GM23338 (cell line): ENCODE measurements at regions not wholly inside any gene's neighbourhood (a gene's known extent, or its start where the extent isn't known, plus 50 kb on each side); places are given as distances from the start of the nearest gene placed in this dataset.

Source experiments
- ATAC-seq: fragments of 200-7000 bp; cut with Tn5 transposase; 3 replicates; pipeline ENCODE4 v1.9.1; 2020
- DNase-seq: peaks from one replicate; pipeline ENCODE4 v3.0.0-alpha.2; 2015; ENCODE audit warnings: low spot score
- H2AFZ ChIP-seq: fragments of 200-600 bp; sonication (generic); 2 replicates; pipeline ENCODE4 v1.8.0; 2016; ENCODE audit warnings: antibody characterized with exemption, mild to moderate bottlenecking, moderate library complexity
- H3F3A ChIP-seq: fragments of 200-600 bp; sonication (generic); replicated peaks from 2 replicates; pipeline ENCODE4 v1.8.0; 2017; ENCODE audit warnings: antibody characterized with exemption, mixed run types, low read depth
- H3K27ac ChIP-seq: fragments of 200-600 bp; sonication (generic); 2 replicates; pipeline ENCODE4 v1.6.1; 2016; ENCODE audit warnings: low read depth
- H3K27me3 ChIP-seq: fragments of 200-600 bp; sonication (generic); 2 replicates; pipeline ENCODE4 v1.8.0; 2016; ENCODE audit warnings: mild to moderate bottlenecking, mixed run types, moderate library complexity; ENCODE audit not compliant: insufficient read depth
- H3K36me3 ChIP-seq: fragments of 200-600 bp; sonication (generic); 2 replicates; pipeline ENCODE4 v1.8.0; 2016; ENCODE audit warnings: mild to moderate bottlenecking; ENCODE audit not compliant: insufficient read depth
- H3K4me1 ChIP-seq: fragments of 200-600 bp; sonication (generic); 2 replicates; pipeline ENCODE4 v1.8.0; 2016; ENCODE audit warnings: mild to moderate bottlenecking, moderate library complexity; ENCODE audit not compliant: insufficient read depth
- H3K4me2 ChIP-seq: fragments of 200-600 bp; sonication (generic); 2 replicates; pipeline ENCODE4 v1.7.1; 2017; ENCODE audit warnings: mixed run types
- H3K4me3 ChIP-seq: fragments of 200-600 bp; sonication (generic); 2 replicates; pipeline ENCODE4 v1.6.1; 2016; ENCODE audit warnings: mixed run types
- H3K79me2 ChIP-seq: fragments of 200-600 bp; sonication (generic); replicated peaks from 2 replicates; pipeline ENCODE4 v1.8.0; 2017; ENCODE audit warnings: mild to moderate bottlenecking; ENCODE audit not compliant: insufficient read depth
- H3K9me2 ChIP-seq: fragments of 200-600 bp; sonication (generic); 2 replicates; pipeline ENCODE4 v1.8.0; 2017; ENCODE audit not compliant: insufficient read depth
- H4K20me1 ChIP-seq: fragments of 200-600 bp; sonication (generic); replicated peaks from 2 replicates; pipeline ENCODE4 v1.8.0; 2017; ENCODE audit warnings: mild to moderate bottlenecking; ENCODE audit not compliant: insufficient read depth
- H3K27ac Mint-ChIP-seq: 2 replicates; pipeline ENCODE4 v1.8.0; 2020; ENCODE audit warnings: inconsistent platforms, mild to moderate bottlenecking, moderate library complexity, mixed read lengths
- H3K27me3 Mint-ChIP-seq: 3 replicates; pipeline ENCODE4 v1.8.0; 2022; ENCODE audit warnings: low read depth, mild to moderate bottlenecking, moderate library complexity, mixed read lengths, inconsistent platforms; ENCODE audit not compliant: insufficient read depth, poor library complexity
- H3K36me3 Mint-ChIP-seq: 3 replicates; pipeline ENCODE4 v1.8.0; 2021; ENCODE audit warnings: low read depth, mild to moderate bottlenecking, inconsistent platforms, moderate library complexity, mixed read lengths
- H3K4me1 Mint-ChIP-seq: 3 replicates; pipeline ENCODE4 v1.8.0; 2020; ENCODE audit warnings: mild to moderate bottlenecking, inconsistent platforms, mixed read lengths
- H3K4me3 Mint-ChIP-seq: 3 replicates; pipeline ENCODE4 v1.8.0; 2021; ENCODE audit warnings: moderate library complexity, mild to moderate bottlenecking, inconsistent platforms, mixed read lengths
- H3K9me3 Mint-ChIP-seq: 3 replicates; pipeline ENCODE4 v1.8.0; 2020; ENCODE audit warnings: moderate library complexity, mild to moderate bottlenecking, inconsistent platforms, mixed read lengths
- CREB1 ChIP-seq: fragments of 250-450 bp; sonication (Bioruptor Pico); IDR thresholded peaks from 2 replicates; pipeline ENCODE4 v1.5.0; 2020; ENCODE audit warnings: low read depth, mild to moderate bottlenecking, moderate library complexity
- CTCF ChIP-seq, 2 experiments: fragments of 200-600 bp in 1 of 2; sonication (generic) in 1 of 2; conservative IDR thresholded peaks; 2 replicates each; pipeline versions ENCODE4 v1.5.1 to v1.6.1; 2016 to 2017; ENCODE audit warnings: antibody characterized with exemption in 2 of 2, low read depth in 2 of 2, mild to moderate bottlenecking in 2 of 2, moderate library complexity in 1 of 2
- JUNB ChIP-seq: IDR thresholded peaks from one replicate; pipeline ENCODE4 v1.6.1; 2016; ENCODE audit warnings: antibody characterized with exemption; ENCODE audit not compliant: unreplicated experiment
- NANOG ChIP-seq: IDR thresholded peaks from 2 replicates; pipeline ENCODE4 v1.6.1; 2016; ENCODE audit warnings: antibody characterized with exemption, borderline replicate concordance
- POLR2AphosphoS5 ChIP-seq: IDR thresholded peaks from 2 replicates; pipeline ENCODE4 v1.6.1; 2016; ENCODE audit warnings: antibody characterized with exemption, low read depth
- REST ChIP-seq: IDR thresholded peaks from one replicate; pipeline ENCODE4 v1.6.1; 2018; ENCODE audit warnings: antibody characterized with exemption; ENCODE audit not compliant: unreplicated experiment
- STAT1 ChIP-seq: IDR thresholded peaks from one replicate; pipeline ENCODE4 v1.6.1; 2016; ENCODE audit warnings: antibody characterized with exemption; ENCODE audit not compliant: unreplicated experiment
- ZNF114 ChIP-seq: fragments of 250-450 bp; sonication (Bioruptor Pico); IDR thresholded peaks from 2 replicates; pipeline ENCODE4 v1.5.0; 2020; ENCODE audit warnings: mild to moderate bottlenecking, moderate library complexity
- ZNF331 ChIP-seq: fragments of 250-450 bp; sonication (Bioruptor Pico); IDR thresholded peaks from 2 replicates; pipeline ENCODE4 v1.5.0; 2020; ENCODE audit warnings: low read depth, mild to moderate bottlenecking, moderate library complexity
- TF ChIP-seq, protein P1 (sequence below): fragments of 250-450 bp; sonication (Bioruptor Pico); IDR thresholded peaks from 2 replicates; pipeline ENCODE4 v1.5.0; 2020; ENCODE audit warnings: mild to moderate bottlenecking, moderate library complexity

DNA sequence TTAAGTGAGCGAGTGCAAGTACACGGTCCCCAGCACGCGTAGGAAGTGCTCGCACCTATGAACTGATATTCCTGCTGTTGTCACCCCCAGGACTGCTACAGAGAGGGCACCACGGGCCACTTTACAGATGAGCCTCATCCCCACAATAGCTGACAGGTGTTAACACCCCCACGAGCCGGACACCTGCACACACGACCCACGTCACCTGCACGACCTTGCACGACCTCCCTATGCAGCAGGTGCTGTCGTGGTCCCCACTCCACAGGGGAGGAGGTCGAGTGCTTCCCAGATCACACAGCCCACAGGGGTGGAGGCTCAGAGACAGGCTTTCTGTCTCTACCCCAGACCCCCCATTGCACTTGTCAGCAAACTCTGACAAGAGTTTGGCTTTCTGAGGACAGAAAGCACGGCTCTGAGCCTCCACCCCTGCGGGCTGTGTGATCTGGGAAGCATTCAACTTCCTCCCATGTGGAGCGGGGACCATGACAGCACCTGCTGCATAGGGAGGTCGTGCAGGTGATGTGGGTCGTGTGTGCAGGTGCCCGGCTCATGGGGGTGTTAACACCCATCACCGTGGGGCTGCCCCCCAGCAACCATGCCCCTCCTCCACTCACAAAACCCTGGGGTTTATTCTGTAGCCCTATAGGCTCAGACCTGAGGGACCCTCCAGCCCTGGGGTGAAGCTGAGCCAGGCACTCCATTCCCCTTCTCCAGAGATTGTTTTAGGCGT is 80.8 kb downstream of the MATN1 start:
- Histone ChIP-seq H4K20me1 (no peaks in the 10 kb centered on the region), H3K4me1 (no peaks in the 10 kb centered on the region), H2AFZ (no peak overlapping the region), H3K4me2 (no peak overlapping the region), H3K27ac (no peak overlapping the region), H3K9me2 (no peaks in the 10 kb centered on the region), H3K36me3 (no peaks in the 10 kb centered on the region), H3K27me3 (no peaks in the 10 kb centered on the region), H3F3A (no peaks in the 10 kb centered on the region), H3K4me3 (no peak overlapping the region), H3K79me2 (no peaks in the 10 kb centered on the region)
- no peak overlapping the region for H3K27ac Mint-ChIP-seq
- ATAC-seq (no peak), DNase-seq (no peak)
- H3K4me1 Mint-ChIP-seq = no peaks in the 10 kb centered on the region; the same call in 2 of the 3 replicates
- TF ChIP-seq POLR2AphosphoS5 (no peak), ZNF114 (CRISPR knock-in tag) (no peak), CTCF (conservative IDR thresholded peaks at IDR 0.05; ENCODE audit: low read depth in 2 of 2) (no peak), ZNF331 (CRISPR knock-in tag) (no peak), REST (no peak), STAT1 (no peak), CREB1 (CRISPR knock-in tag) (no peak), JUNB (no peak), NANOG (no peak)
- TF ChIP-seq, protein P1, sequence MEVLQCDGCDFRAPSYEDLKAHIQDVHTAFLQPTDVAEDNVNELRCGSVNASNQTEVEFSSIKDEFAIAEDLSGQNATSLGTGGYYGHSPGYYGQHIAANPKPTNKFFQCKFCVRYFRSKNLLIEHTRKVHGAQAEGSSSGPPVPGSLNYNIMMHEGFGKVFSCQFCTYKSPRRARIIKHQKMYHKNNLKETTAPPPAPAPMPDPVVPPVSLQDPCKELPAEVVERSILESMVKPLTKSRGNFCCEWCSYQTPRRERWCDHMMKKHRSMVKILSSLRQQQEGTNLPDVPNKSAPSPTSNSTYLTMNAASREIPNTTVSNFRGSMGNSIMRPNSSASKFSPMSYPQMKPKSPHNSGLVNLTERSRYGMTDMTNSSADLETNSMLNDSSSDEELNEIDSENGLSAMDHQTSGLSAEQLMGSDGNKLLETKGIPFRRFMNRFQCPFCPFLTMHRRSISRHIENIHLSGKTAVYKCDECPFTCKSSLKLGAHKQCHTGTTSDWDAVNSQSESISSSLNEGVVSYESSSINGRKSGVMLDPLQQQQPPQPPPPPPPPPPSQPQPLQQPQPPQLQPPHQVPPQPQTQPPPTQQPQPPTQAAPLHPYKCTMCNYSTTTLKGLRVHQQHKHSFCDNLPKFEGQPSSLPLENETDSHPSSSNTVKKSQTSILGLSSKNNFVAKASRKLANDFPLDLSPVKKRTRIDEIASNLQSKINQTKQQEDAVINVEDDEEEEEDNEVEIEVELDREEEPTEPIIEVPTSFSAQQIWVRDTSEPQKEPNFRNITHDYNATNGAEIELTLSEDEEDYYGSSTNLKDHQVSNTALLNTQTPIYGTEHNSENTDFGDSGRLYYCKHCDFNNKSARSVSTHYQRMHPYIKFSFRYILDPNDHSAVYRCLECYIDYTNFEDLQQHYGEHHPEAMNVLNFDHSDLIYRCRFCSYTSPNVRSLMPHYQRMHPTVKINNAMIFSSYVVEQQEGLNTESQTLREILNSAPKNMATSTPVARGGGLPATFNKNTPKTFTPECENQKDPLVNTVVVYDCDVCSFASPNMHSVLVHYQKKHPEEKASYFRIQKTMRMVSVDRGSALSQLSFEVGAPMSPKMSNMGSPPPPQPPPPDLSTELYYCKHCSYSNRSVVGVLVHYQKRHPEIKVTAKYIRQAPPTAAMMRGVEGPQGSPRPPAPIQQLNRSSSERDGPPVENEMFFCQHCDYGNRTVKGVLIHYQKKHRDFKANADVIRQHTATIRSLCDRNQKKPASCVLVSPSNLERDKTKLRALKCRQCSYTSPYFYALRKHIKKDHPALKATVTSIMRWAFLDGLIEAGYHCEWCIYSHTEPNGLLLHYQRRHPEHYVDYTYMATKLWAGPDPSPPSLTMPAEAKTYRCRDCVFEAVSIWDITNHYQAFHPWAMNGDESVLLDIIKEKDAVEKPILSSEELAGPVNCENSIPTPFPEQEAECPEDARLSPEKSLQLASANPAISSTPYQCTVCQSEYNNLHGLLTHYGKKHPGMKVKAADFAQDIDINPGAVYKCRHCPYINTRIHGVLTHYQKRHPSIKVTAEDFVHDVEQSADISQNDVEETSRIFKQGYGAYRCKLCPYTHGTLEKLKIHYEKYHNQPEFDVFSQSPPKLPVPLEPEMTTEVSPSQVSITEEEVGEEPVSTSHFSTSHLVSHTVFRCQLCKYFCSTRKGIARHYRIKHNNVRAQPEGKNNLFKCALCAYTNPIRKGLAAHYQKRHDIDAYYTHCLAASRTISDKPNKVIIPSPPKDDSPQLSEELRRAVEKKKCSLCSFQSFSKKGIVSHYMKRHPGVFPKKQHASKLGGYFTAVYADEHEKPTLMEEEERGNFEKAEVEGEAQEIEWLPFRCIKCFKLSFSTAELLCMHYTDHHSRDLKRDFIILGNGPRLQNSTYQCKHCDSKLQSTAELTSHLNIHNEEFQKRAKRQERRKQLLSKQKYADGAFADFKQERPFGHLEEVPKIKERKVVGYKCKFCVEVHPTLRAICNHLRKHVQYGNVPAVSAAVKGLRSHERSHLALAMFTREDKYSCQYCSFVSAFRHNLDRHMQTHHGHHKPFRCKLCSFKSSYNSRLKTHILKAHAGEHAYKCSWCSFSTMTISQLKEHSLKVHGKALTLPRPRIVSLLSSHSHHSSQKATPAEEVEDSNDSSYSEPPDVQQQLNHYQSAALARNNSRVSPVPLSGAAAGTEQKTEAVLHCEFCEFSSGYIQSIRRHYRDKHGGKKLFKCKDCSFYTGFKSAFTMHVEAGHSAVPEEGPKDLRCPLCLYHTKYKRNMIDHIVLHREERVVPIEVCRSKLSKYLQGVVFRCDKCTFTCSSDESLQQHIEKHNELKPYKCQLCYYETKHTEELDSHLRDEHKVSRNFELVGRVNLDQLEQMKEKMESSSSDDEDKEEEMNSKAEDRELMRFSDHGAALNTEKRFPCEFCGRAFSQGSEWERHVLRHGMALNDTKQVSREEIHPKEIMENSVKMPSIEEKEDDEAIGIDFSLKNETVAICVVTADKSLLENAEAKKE (CRISPR knock-in tag) = no peak
- H3K9me3 Mint-ChIP-seq = peaks cover 4% of the 10 kb centered on the region; the same call in 1 of the 3 replicates
- H3K4me3 Mint-ChIP-seq = no peak overlapping the region
- peaks cover 7% of the 10 kb centered on the region for H3K27me3 Mint-ChIP-seq
- H3K36me3 Mint-ChIP-seq = no peaks in the 10 kb centered on the region
